GM12891 (cell line): ENCODE measurements at regions not wholly inside any gene's neighbourhood (a gene's known extent, or its start where the extent isn't known, plus 50 kb on each side); places are given as distances from the start of the nearest gene placed in this dataset.

Experiments used
- POLR2A ChIP-seq: IDR thresholded peaks from 2 replicates; pipeline ENCODE4 v1.6.1; 2011; ENCODE audit warnings: low read depth, low read length, control low read depth
- POLR2AphosphoS5 ChIP-seq: IDR thresholded peaks from 2 replicates; pipeline ENCODE4 v1.6.1; 2011; ENCODE audit warnings: low read depth, low read length, control low read depth

DNA sequence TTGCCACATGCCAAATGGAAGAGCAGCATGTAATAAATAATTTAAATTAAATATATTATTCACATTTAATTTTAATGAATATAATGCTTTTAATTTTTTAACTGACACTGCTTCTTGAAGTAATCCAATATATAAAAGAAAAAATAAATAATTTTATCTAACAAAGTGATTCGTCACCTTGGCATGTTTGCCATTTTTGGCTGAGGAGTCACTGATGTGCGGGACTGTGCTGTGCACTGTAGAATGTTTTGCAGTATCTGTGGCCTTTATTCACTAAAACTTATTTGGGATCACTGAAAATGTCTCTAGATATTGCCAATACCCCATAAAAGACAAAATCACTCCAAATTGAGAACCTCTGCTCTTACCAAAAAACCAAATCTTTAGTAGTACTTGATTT lies 807.8 kb downstream of the BRINP3 start:
- no peak for TF ChIP-seq POLR2A
- TF ChIP-seq POLR2AphosphoS5 = no peak
